ENCODE measurements at regions not wholly inside any gene's neighbourhood (a gene's known extent, or its start where the extent isn't known, plus 50 kb on each side); places are given as distances from the start of the nearest gene placed in this dataset.

DNA sequence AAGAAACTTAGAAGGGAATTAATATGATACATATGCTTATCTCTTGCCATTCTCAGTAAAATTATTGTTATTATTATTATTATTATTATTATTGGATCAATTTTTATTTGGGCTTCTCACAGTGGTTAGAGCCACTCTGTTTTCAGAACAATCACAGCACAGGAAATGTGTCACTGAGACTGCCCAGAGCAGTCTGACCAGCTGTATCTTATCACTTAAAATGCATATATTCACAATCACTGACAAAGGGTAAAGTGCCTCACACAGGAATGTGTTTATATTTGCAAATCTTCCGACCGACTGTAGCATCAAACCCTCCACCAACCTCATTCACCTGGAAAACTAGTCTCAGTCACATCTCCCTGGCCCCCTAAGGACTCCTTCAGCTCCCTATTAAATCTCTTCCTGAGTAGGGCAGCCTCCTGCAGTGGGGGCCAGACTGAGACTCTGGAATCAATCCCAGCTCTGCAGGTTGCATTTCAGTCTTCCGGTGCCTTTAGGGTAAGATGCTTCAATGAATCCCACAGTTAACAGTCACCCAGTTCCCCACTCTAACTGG, 738.3 kb upstream of the SLITRK5 start:
- CTCF ChIA-PET, result no interaction called here
- DNase-seq (ENCODE audit: extremely low spot score), result no peak
- TF ChIP-seq, protein P1, sequence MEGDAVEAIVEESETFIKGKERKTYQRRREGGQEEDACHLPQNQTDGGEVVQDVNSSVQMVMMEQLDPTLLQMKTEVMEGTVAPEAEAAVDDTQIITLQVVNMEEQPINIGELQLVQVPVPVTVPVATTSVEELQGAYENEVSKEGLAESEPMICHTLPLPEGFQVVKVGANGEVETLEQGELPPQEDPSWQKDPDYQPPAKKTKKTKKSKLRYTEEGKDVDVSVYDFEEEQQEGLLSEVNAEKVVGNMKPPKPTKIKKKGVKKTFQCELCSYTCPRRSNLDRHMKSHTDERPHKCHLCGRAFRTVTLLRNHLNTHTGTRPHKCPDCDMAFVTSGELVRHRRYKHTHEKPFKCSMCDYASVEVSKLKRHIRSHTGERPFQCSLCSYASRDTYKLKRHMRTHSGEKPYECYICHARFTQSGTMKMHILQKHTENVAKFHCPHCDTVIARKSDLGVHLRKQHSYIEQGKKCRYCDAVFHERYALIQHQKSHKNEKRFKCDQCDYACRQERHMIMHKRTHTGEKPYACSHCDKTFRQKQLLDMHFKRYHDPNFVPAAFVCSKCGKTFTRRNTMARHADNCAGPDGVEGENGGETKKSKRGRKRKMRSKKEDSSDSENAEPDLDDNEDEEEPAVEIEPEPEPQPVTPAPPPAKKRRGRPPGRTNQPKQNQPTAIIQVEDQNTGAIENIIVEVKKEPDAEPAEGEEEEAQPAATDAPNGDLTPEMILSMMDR (IDR thresholded peaks at IDR 0.05; ENCODE audit: control extremely low read depth, extremely low read depth, low read depth, missing control alignments), result no peak
- POLR2A ChIA-PET, result no interaction called here

DNA sequence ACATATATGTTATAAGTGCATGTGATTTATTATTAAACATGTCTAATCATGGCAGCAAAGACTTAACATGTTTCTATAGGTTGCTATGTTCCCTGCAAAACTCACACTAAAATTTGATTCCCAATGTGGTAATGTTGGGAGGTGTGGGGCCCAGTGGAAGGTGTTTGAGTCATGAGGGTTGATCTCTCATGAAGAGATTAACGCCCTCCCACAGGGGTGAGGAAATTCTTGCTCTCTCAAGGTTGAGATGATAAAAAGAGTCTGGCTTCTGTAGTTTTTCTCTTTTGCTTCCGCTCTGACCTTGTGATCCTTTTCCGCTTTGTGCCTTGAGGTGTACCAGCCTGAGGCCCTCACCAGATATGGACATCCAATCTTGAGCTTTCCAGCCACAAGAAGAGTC, 737.5 kb upstream of the SLITRK5 start:
- TF ChIP-seq, protein P1 (IDR thresholded peaks at IDR 0.05; ENCODE audit: control extremely low read depth, extremely low read depth, low read depth, missing control alignments), result no peak
- DNase-seq (ENCODE audit: extremely low spot score), result no peak
- POLR2A ChIA-PET, result no interaction called here

DNA sequence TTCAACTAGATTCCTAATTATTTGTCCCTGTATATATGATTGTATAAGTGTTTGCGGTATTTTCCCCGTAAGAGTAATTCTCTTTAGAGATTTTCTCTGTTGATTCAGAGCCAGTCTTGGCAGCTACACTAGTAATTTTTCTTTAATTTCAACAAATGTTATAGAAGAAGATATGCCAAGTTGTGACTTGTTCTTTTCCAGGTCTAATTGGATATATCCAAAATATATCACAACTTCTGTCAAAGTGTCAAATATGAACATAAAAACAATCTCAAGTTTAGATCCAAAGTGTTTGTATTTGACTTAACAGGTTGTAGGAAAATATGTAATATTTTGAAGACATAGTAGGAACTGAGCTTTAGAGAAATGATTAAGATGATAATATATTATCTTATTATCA, 733.9 kb upstream of the SLITRK5 start:
- no peak for DNase-seq (ENCODE audit: extremely low spot score)
- CTCF ChIA-PET, result no interaction called here
- POLR2A ChIA-PET, result no interaction called here
- TF ChIP-seq, protein P1 (IDR thresholded peaks at IDR 0.05; ENCODE audit: control extremely low read depth, extremely low read depth, low read depth, missing control alignments), result no peak

More for the DNA sequence above, 737.5 kb upstream of the SLITRK5 start:
- CTCF ChIA-PET, result no interaction called here

DNA sequence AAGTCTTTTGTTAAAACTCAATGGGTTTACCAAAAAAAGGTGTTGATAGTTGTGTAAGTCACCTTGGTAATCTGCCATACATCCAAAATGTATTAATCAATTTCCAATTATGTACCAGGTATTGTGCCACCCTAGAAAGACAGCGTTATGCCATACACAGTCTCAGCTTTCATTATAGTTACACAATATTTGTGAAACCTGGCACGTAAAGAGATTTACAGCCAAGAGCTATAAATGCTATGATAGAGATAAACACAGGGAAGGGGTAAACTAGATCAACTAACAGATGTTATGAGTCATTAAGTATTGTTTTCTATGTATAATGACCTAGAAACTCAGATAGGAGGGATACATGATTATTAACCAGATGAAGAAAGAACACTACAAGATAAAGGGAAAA, 725.6 kb upstream of the SLITRK5 start:
- CTCF ChIA-PET, result no interaction called here
- DNase-seq (ENCODE audit: extremely low spot score), result no peak
- TF ChIP-seq, protein P1 (IDR thresholded peaks at IDR 0.05; ENCODE audit: control extremely low read depth, extremely low read depth, low read depth, missing control alignments), result no peak
- POLR2A ChIA-PET, result no interaction called here

DNA sequence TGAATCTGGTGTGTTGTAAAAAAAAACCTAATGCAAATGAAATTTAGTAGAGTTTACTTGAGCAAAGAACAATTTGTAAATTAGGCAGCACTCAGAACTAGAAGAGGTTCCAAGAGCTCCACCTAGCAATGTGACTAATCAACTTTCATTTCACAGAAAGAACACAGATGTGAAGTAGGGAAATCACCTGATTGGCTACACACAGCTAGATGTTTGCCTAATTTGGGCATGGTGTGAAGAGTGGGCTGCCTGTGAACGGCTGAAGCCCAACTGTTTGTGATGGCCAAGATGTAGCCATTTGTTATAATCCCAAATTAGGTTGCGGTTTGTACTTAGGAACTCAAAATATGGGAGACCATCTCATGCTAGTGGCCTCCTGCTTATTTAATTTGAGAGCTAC, 724.4 kb upstream of the SLITRK5 start:
- no peak for DNase-seq (ENCODE audit: extremely low spot score)
- CTCF ChIA-PET, result no interaction called here
- TF ChIP-seq, protein P1 (IDR thresholded peaks at IDR 0.05; ENCODE audit: control extremely low read depth, extremely low read depth, low read depth, missing control alignments), result no peak
- POLR2A ChIA-PET, result no interaction called here

DNA sequence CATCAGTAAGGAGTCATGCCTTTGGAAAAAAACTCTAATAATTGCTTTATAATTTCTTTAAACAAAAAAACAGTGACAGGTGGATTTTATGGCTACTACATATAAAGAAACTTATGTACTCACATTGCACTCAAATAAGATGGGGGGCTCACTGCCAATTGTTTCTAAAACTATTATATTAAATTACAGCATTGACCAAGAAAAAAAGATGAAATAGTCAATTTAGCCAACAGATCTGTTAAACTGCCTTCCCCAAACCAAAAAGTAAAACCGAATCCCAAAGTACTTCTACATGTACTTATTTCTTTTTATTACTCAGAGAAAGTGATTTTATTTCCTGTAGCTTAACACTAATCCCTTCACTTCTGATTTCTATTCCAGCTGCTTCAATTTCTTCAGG, 716.8 kb upstream of the SLITRK5 start:
- TF ChIP-seq, protein P1 (IDR thresholded peaks at IDR 0.05; ENCODE audit: control extremely low read depth, extremely low read depth, low read depth, missing control alignments), result no peak
- CTCF ChIA-PET, result no interaction called here
- POLR2A ChIA-PET, result no interaction called here
- DNase-seq (ENCODE audit: extremely low spot score), result no peak

DNA sequence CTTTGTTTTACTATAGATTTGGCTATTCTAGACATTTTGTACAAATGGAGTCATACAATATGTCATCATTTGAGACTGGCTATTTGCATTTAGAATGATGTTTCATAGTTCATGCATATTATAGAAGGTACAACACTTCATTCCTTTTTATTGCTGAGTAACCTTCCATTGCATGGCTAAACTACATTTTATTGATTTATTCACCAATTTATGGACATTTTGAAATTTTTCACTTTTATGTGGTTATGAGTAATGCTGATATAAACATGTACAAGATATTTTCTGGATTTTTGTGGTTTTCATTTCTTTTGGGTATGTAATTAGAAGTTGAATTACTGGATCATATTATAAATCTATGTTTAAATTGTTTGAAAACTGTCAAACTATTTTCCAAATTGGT, 710.3 kb upstream of the SLITRK5 start:
- POLR2A ChIA-PET, result no interaction called here
- DNase-seq (ENCODE audit: extremely low spot score), result no peak
- CTCF ChIA-PET, result no interaction called here
- TF ChIP-seq, protein P1 (IDR thresholded peaks at IDR 0.05; ENCODE audit: control extremely low read depth, extremely low read depth, low read depth, missing control alignments), result no peak
